ACC112 (cell line): ENCODE measurements at regions not wholly inside any gene's neighbourhood (a gene's known extent, or its start where the extent isn't known, plus 50 kb on each side); places are given as distances from the start of the nearest gene placed in this dataset.

ENCODE experiments used
- H2AFZ ChIP-seq: fragments of 200-600 bp; sonication (generic); one replicate; pipeline ENCODE4 v1.6.0; 2017; ENCODE audit warnings: antibody characterized with exemption, low read length; ENCODE audit not compliant: unreplicated experiment
- H3K27ac ChIP-seq: fragments of 200-600 bp; sonication (generic); 2 replicates; pipeline ENCODE4 v1.5.1; 2014; ENCODE audit warnings: low read depth, mild to moderate bottlenecking, antibody characterized with exemption, low read length, moderate library complexity
- H3K27me3 ChIP-seq: fragments of 200-600 bp; sonication (generic); 2 replicates; pipeline ENCODE4 v1.6.1; 2014; ENCODE audit warnings: mild to moderate bottlenecking, antibody characterized with exemption, low read length, moderate library complexity, mixed read lengths; ENCODE audit not compliant: insufficient read depth
- H3K36me3 ChIP-seq: fragments of 200-600 bp; sonication (generic); 2 replicates; pipeline ENCODE4 v1.6.1; 2016; ENCODE audit warnings: mild to moderate bottlenecking, antibody characterized with exemption, low read length, moderate library complexity, mixed read lengths; ENCODE audit not compliant: insufficient read depth
- H3K4me1 ChIP-seq: fragments of 200-600 bp; sonication (generic); one replicate; pipeline ENCODE4 v1.6.1; 2016; ENCODE audit warnings: low read length, mixed read lengths; ENCODE audit not compliant: insufficient read depth, unreplicated experiment, control insufficient read depth
- H3K4me3 ChIP-seq: fragments of 200-600 bp; sonication (generic); 2 replicates; pipeline ENCODE4 v1.5.1; 2014; ENCODE audit warnings: mild to moderate bottlenecking, low read depth, low read length
- H3K79me2 ChIP-seq: fragments of 200-600 bp; sonication (generic); one replicate; pipeline ENCODE4 v1.6.0; 2016; ENCODE audit warnings: low read length; ENCODE audit not compliant: control insufficient read depth, unreplicated experiment, insufficient read depth

GRCh38 chr1:219732814-219733491 is 120.0 kb upstream of the ZC3H11B start:
- Histone ChIP-seq H3K27ac (no peak overlapping the region), H3K36me3 (no peaks in the 10 kb centered on the region), H3K4me1 (no peaks in the 10 kb centered on the region), H3K4me3 (no peak overlapping the region), H2AFZ (no peak overlapping the region), H3K79me2 (no peaks in the 10 kb centered on the region), H3K27me3 (no peaks in the 10 kb centered on the region)

- Histone ChIP-seq H2AFZ (no peak overlapping the region), H3K4me3 (no peak overlapping the region), H3K4me1 (no peaks in the 10 kb centered on the region), H3K79me2 (no peaks in the 10 kb centered on the region), H3K36me3 (no peaks in the 10 kb centered on the region), H3K27ac (no peak overlapping the region), H3K27me3 (no peaks in the 10 kb centered on the region)
These were observed 118.9 kb upstream of the ZC3H11B start for GRCh38 chr1:219731771-219732170.

GRCh38 chr1:219726480-219727272 is 113.8 kb upstream of the ZC3H11B start:
- no peak overlapping the region for H3K4me3 ChIP-seq
- H2AFZ ChIP-seq, result no peak overlapping the region
- H3K27ac ChIP-seq, result no peak overlapping the region
- no peaks in the 10 kb centered on the region for H3K4me1 ChIP-seq
- H3K27me3 ChIP-seq, result no peaks in the 10 kb centered on the region
- H3K79me2 ChIP-seq, result no peaks in the 10 kb centered on the region
- no peaks in the 10 kb centered on the region for H3K36me3 ChIP-seq

GRCh38 chr1:219724440-219724839 is 111.5 kb upstream of the ZC3H11B start:
- H3K79me2 ChIP-seq, result no peaks in the 10 kb centered on the region
- H3K4me3 ChIP-seq, result no peak overlapping the region
- no peak overlapping the region for H2AFZ ChIP-seq
- H3K36me3 ChIP-seq, result no peaks in the 10 kb centered on the region
- no peak overlapping the region for H3K27ac ChIP-seq
- H3K27me3 ChIP-seq, result no peaks in the 10 kb centered on the region
- H3K4me1 ChIP-seq, result no peaks in the 10 kb centered on the region

- H2AFZ ChIP-seq, result no peak overlapping the region
- no peaks in the 10 kb centered on the region for H3K4me1 ChIP-seq
- H3K27me3 ChIP-seq, result no peaks in the 10 kb centered on the region
- no peaks in the 10 kb centered on the region for H3K36me3 ChIP-seq
- H3K79me2 ChIP-seq, result no peaks in the 10 kb centered on the region
- no peak overlapping the region for H3K27ac ChIP-seq
- no peak overlapping the region for H3K4me3 ChIP-seq
These were observed 104.6 kb upstream of the ZC3H11B start for GRCh38 chr1:219717536-219717935.

- Histone ChIP-seq H2AFZ (no peak overlapping the region), H3K36me3 (no peaks in the 10 kb centered on the region), H3K27ac (no peak overlapping the region), H3K4me3 (no peak overlapping the region), H3K79me2 (no peaks in the 10 kb centered on the region), H3K4me1 (no peaks in the 10 kb centered on the region), H3K27me3 (no peaks in the 10 kb centered on the region)
These were observed 103.8 kb upstream of the ZC3H11B start for GRCh38 chr1:219716611-219717114.

- Histone ChIP-seq H3K27ac (no peak overlapping the region), H3K27me3 (no peaks in the 10 kb centered on the region), H2AFZ (no peak overlapping the region), H3K36me3 (no peaks in the 10 kb centered on the region), H3K4me3 (no peak overlapping the region), H3K79me2 (no peaks in the 10 kb centered on the region), H3K4me1 (peaks cover 4% of the 10 kb centered on the region)
These were observed 101.1 kb upstream of the ZC3H11B start for GRCh38 chr1:219713981-219714381.

GRCh38 chr1:219712506-219712905 is 99.6 kb upstream of the ZC3H11B start:
- no peaks in the 10 kb centered on the region for H3K27me3 ChIP-seq
- no peak overlapping the region for H3K27ac ChIP-seq
- H3K4me1 ChIP-seq, result peaks cover 4% of the 10 kb centered on the region
- H3K36me3 ChIP-seq, result no peaks in the 10 kb centered on the region
- no peak overlapping the region for H3K4me3 ChIP-seq
- no peaks in the 10 kb centered on the region for H3K79me2 ChIP-seq
- no peak overlapping the region for H2AFZ ChIP-seq

- Histone ChIP-seq H3K27ac (peak overlapping the region; percentile 53), H3K79me2 (no peaks in the 10 kb centered on the region), H3K27me3 (no peaks in the 10 kb centered on the region), H2AFZ (no peak overlapping the region), H3K4me1 (peaks cover 4% of the 10 kb centered on the region), H3K4me3 (no peak overlapping the region), H3K36me3 (no peaks in the 10 kb centered on the region)
These were observed 97.8 kb upstream of the ZC3H11B start for GRCh38 chr1:219710529-219711194.

GRCh38 chr1:219708919-219709543 is 96.1 kb upstream of the ZC3H11B start:
- Histone ChIP-seq H3K79me2 (no peaks in the 10 kb centered on the region), H2AFZ (no peak overlapping the region), H3K27me3 (no peaks in the 10 kb centered on the region), H3K4me1 (peaks cover 4% of the 10 kb centered on the region), H3K4me3 (no peak overlapping the region), H3K36me3 (no peaks in the 10 kb centered on the region), H3K27ac (no peak overlapping the region)
